ENCODE measurements at regions not wholly inside any gene's neighbourhood (a gene's known extent, or its start where the extent isn't known, plus 50 kb on each side); places are given as distances from the start of the nearest gene placed in this dataset.
"Not testable (repeated sequence)": the region's sequence is repeated elsewhere in the genome, so short reads cannot be mapped to it uniquely, and the experiment has no call there.

DNA sequence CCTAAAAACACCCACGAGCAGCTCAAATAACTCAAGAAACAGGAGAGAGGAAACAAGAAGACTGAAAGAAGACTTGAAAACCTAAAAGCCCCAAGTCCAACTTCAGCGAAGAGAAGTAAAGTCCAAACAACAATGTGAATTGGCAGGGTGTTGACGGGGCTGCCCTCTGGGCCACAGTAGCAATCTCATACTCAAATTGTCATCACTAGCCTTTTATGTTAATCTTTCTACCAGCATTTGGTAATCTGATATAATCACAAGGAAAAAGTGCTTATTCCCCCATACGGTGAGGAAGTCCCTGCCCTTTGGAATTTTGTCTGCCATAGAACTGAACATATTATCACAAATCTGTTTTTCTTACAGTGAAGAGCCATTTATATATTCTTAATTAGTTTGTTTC lies 51.5 kb upstream of the IFNE start:
- H3K36me3 ChIP-seq (ENCODE audit: control insufficient read depth, insufficient read depth, low read length), result peaks cover 3% of the 10 kb centered on the region; the same call in 1 of the 2 replicates
- H3K27me3 ChIP-seq (ENCODE audit: control insufficient read depth, insufficient read depth, low read length), result no peaks in the 10 kb centered on the region
- no peaks in the 10 kb centered on the region for H3K9me3 ChIP-seq (ENCODE audit: control insufficient read depth, insufficient read depth, low read depth, low read length)
- H3K4me1 ChIP-seq (ENCODE audit: control insufficient read depth, insufficient read depth, low read length), result no peaks in the 10 kb centered on the region
- H3K27ac ChIP-seq (ENCODE audit: low read depth, low read length), result no peak overlapping the region
- no peak overlapping the region for H3K4me3 ChIP-seq (ENCODE audit: low read depth, low read length)
- H3K9ac ChIP-seq (ENCODE audit: low read length), result no peak overlapping the region

DNA sequence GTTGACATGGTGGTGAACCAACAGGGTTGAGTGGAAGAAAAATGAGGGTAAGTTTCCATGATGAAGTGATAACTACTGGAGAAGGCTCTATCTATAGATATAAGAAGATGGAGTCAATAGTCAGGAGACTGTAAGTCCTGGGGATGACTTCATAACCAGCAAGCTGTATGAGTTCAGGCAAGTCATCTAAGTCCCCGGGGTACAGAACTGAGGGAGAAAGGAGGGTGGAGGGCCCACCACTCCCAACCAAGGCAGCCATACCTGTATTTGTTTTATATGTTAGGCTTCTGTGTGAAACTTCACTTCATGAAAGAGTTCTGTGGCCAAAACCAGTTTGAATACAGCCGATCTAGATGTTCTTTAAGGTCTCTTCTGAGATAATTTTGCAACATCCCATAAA lies 53.3 kb upstream of the IFNE start:
- no peaks in the 10 kb centered on the region; the same call in 1 of the 2 replicates for H3K36me3 ChIP-seq (ENCODE audit: control insufficient read depth, insufficient read depth, low read length)
- H3K4me1 ChIP-seq (ENCODE audit: control insufficient read depth, insufficient read depth, low read length), result no peaks in the 10 kb centered on the region
- no peak overlapping the region for H3K27ac ChIP-seq (ENCODE audit: low read depth, low read length)
- no peak overlapping the region for H3K9ac ChIP-seq (ENCODE audit: low read length)
- no peak overlapping the region for H3K4me3 ChIP-seq (ENCODE audit: low read depth, low read length)
- no peaks in the 10 kb centered on the region for H3K27me3 ChIP-seq (ENCODE audit: control insufficient read depth, insufficient read depth, low read length)
- no peaks in the 10 kb centered on the region for H3K9me3 ChIP-seq (ENCODE audit: control insufficient read depth, insufficient read depth, low read depth, low read length)

GRCh38 chr9:21542787-21543186 lies 60.7 kb upstream of the IFNE start:
- Histone ChIP-seq H3K4me3 (ENCODE audit: low read depth, low read length) (no peak overlapping the region), H3K9ac (ENCODE audit: low read length) (no peak overlapping the region), H3K27ac (ENCODE audit: low read depth, low read length) (no peak overlapping the region)

DNA sequence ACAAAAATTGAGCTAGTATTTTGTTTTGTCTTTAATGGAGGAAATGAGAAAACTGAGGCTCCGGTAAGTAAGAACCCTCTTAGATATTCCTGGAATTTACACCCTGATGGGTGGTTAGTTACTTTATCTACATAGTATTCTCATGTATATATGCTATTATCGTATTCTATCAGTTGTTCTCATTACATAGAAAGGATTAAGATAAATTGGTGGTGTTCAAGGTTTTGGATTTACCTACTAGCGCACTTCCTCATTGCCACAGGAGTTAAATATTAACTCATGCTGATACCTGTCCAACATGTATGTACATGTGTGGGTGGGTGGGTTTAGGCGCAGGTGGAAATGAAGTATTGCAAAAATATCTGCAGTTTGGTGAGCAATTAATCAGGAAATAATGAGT lies 61.1 kb upstream of the IFNE start:
- H3K9me3 ChIP-seq (ENCODE audit: control insufficient read depth, insufficient read depth, low read depth, low read length), result peaks cover 17% of the 10 kb centered on the region
- no peaks in the 10 kb centered on the region for H3K36me3 ChIP-seq (ENCODE audit: control insufficient read depth, insufficient read depth, low read length)
- H3K27ac ChIP-seq (ENCODE audit: low read depth, low read length), result peak overlapping the region; percentile 38; the same call in 1 of the 2 replicates
- H3K4me3 ChIP-seq (ENCODE audit: low read depth, low read length), result no peak overlapping the region
- H3K4me1 ChIP-seq (ENCODE audit: control insufficient read depth, insufficient read depth, low read length), result no peaks in the 10 kb centered on the region
- no peak overlapping the region for H3K9ac ChIP-seq (ENCODE audit: low read length)
- H3K27me3 ChIP-seq (ENCODE audit: control insufficient read depth, insufficient read depth, low read length), result no peaks in the 10 kb centered on the region

More at GRCh38 chr9:21542787-21543186, 60.7 kb upstream of the IFNE start:
- H3K36me3 ChIP-seq (ENCODE audit: control insufficient read depth, insufficient read depth, low read length), result no peaks in the 10 kb centered on the region
- no peaks in the 10 kb centered on the region for H3K4me1 ChIP-seq (ENCODE audit: control insufficient read depth, insufficient read depth, low read length)
- H3K9me3 ChIP-seq (ENCODE audit: control insufficient read depth, insufficient read depth, low read depth, low read length), result peaks cover 17% of the 10 kb centered on the region
- no peaks in the 10 kb centered on the region for H3K27me3 ChIP-seq (ENCODE audit: control insufficient read depth, insufficient read depth, low read length)

DNA sequence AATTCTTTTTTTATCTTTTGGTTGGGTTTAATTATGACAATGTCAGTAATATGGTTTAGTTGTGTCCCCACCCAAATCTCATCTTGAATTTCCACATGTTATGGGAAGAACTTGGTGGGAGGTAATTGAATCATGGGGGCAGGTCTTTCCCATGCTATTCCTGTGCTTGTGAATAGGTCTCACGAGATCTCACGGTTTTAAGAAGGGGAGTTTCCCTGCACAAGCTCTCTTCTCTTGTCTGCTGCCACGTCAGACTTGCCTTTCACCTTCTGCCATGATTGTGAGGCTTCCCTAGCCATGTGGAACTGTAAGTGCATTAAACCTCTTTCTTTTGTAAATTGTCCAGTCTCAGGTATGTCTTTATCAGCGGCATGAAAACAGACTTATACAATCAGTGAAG lies 61.7 kb upstream of the IFNE start:
- peaks cover 17% of the 10 kb centered on the region for H3K9me3 ChIP-seq (ENCODE audit: control insufficient read depth, insufficient read depth, low read depth, low read length)
- H3K4me1 ChIP-seq (ENCODE audit: control insufficient read depth, insufficient read depth, low read length); H3K4me3 ChIP-seq (ENCODE audit: low read depth, low read length); H3K36me3 ChIP-seq (ENCODE audit: control insufficient read depth, insufficient read depth, low read length); H3K27ac ChIP-seq (ENCODE audit: low read depth, low read length); H3K27me3 ChIP-seq (ENCODE audit: control insufficient read depth, insufficient read depth, low read length); H3K9ac ChIP-seq (ENCODE audit: low read length): not testable (repeated sequence)

DNA sequence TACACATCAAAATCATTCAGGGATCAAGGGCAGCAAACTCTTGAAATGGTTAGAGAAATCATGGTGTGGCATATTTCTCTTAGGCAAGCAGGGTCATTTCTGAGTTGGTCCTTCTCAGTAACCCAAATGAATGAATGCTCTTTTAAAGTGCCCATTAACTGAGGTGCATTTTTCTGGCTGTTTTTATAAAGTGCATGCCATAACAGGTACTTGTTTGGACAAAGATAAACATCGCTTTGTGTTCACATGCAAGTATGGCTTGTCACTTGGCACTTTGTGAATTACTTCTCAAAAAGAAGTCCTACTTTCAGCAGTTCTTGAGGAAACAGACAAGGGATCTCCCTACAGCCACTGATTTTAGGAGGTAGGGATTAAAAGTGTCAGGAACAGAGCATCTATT lies 64.8 kb upstream of the IFNE start:
- H3K9me3 ChIP-seq (ENCODE audit: control insufficient read depth, insufficient read depth, low read depth, low read length), result peaks cover 16% of the 10 kb centered on the region
- H3K36me3 ChIP-seq (ENCODE audit: control insufficient read depth, insufficient read depth, low read length), result no peaks in the 10 kb centered on the region
- no peak overlapping the region for H3K9ac ChIP-seq (ENCODE audit: low read length)
- H3K27ac ChIP-seq (ENCODE audit: low read depth, low read length), result no peak overlapping the region
- no peak overlapping the region for H3K4me3 ChIP-seq (ENCODE audit: low read depth, low read length)
- H3K27me3 ChIP-seq (ENCODE audit: control insufficient read depth, insufficient read depth, low read length), result no peaks in the 10 kb centered on the region
- peaks cover 25% of the 10 kb centered on the region; the same call in 1 of the 2 replicates for H3K4me1 ChIP-seq (ENCODE audit: control insufficient read depth, insufficient read depth, low read length)

- no peak overlapping the region for H3K4me3 ChIP-seq (ENCODE audit: low read depth, low read length)
Measured at GRCh38 chr9:21549251-21549765, 67.2 kb upstream of the IFNE start.

GRCh38 chr9:21549890-21550289 lies 67.8 kb upstream of the IFNE start:
- H3K36me3 ChIP-seq (ENCODE audit: control insufficient read depth, insufficient read depth, low read length), result no peaks in the 10 kb centered on the region
- H3K9ac ChIP-seq (ENCODE audit: low read length), result no peak overlapping the region
- H3K27me3 ChIP-seq (ENCODE audit: control insufficient read depth, insufficient read depth, low read length), result no peaks in the 10 kb centered on the region
- peaks cover 40% of the 10 kb centered on the region for H3K4me1 ChIP-seq (ENCODE audit: control insufficient read depth, insufficient read depth, low read length)
- H3K4me3 ChIP-seq (ENCODE audit: low read depth, low read length), result no peak overlapping the region
- H3K27ac ChIP-seq (ENCODE audit: low read depth, low read length), result no peak overlapping the region
- 0 out of 2 replicates have a peak, but pooled peaks cover 3% of the 10 kb centered on the region for H3K9me3 ChIP-seq (ENCODE audit: control insufficient read depth, insufficient read depth, low read depth, low read length)

More at GRCh38 chr9:21549251-21549765, 67.2 kb upstream of the IFNE start:
- H3K9me3 ChIP-seq (ENCODE audit: control insufficient read depth, insufficient read depth, low read depth, low read length), result peaks cover 8% of the 10 kb centered on the region
- no peaks in the 10 kb centered on the region for H3K27me3 ChIP-seq (ENCODE audit: control insufficient read depth, insufficient read depth, low read length)
- H3K9ac ChIP-seq (ENCODE audit: low read length), result no peak overlapping the region
- peaks cover 40% of the 10 kb centered on the region for H3K4me1 ChIP-seq (ENCODE audit: control insufficient read depth, insufficient read depth, low read length)
- no peak overlapping the region for H3K27ac ChIP-seq (ENCODE audit: low read depth, low read length)
- no peaks in the 10 kb centered on the region for H3K36me3 ChIP-seq (ENCODE audit: control insufficient read depth, insufficient read depth, low read length)

DNA sequence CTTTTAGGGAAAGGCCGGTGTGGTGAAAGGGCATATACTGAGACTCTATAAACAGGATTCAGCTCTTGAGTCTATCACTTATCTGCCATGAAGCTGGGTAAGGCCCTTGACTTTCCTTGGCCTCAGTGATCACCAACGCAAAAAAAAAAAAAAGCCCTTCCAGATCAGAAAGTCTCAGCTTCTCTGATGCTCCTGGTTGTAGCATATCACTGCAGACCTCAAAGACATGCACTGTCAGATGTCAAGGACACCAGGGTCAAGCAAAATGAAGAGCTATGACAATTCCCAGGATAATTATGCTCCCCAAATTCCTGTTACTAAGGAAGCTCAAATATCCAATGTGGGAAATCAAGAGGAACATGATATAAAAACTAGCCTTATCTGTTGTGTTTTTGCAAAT lies 68.3 kb upstream of the IFNE start:
- no peak overlapping the region for H3K27ac ChIP-seq (ENCODE audit: low read depth, low read length)
- peaks cover 40% of the 10 kb centered on the region for H3K4me1 ChIP-seq (ENCODE audit: control insufficient read depth, insufficient read depth, low read length)
- H3K4me3 ChIP-seq (ENCODE audit: low read depth, low read length), result no peak overlapping the region
- H3K9ac ChIP-seq (ENCODE audit: low read length), result no peak overlapping the region
- H3K36me3 ChIP-seq (ENCODE audit: control insufficient read depth, insufficient read depth, low read length), result no peaks in the 10 kb centered on the region
- H3K9me3 ChIP-seq (ENCODE audit: control insufficient read depth, insufficient read depth, low read depth, low read length), result 0 out of 2 replicates have a peak, but pooled peaks cover under 1% of the 10 kb centered on the region
- no peaks in the 10 kb centered on the region for H3K27me3 ChIP-seq (ENCODE audit: control insufficient read depth, insufficient read depth, low read length)

- no peaks in the 10 kb centered on the region for H3K9me3 ChIP-seq (ENCODE audit: control insufficient read depth, insufficient read depth, low read depth, low read length)
- H3K9ac ChIP-seq (ENCODE audit: low read length), result no peak overlapping the region
- no peak overlapping the region for H3K27ac ChIP-seq (ENCODE audit: low read depth, low read length)
- H3K27me3 ChIP-seq (ENCODE audit: control insufficient read depth, insufficient read depth, low read length), result no peaks in the 10 kb centered on the region
- H3K4me1 ChIP-seq (ENCODE audit: control insufficient read depth, insufficient read depth, low read length), result peaks cover 46% of the 10 kb centered on the region
- H3K36me3 ChIP-seq (ENCODE audit: control insufficient read depth, insufficient read depth, low read length), result no peaks in the 10 kb centered on the region
- no peak overlapping the region for H3K4me3 ChIP-seq (ENCODE audit: low read depth, low read length)
Measured at GRCh38 chr9:21551401-21551800, 69.3 kb upstream of the IFNE start.

- Histone ChIP-seq H3K9ac (ENCODE audit: low read length) (no peak overlapping the region), H3K4me3 (ENCODE audit: low read depth, low read length) (no peak overlapping the region), H3K4me1 (ENCODE audit: control insufficient read depth, insufficient read depth, low read length) (peaks cover 46% of the 10 kb centered on the region), H3K36me3 (ENCODE audit: control insufficient read depth, insufficient read depth, low read length) (no peaks in the 10 kb centered on the region), H3K9me3 (ENCODE audit: control insufficient read depth, insufficient read depth, low read depth, low read length) (no peaks in the 10 kb centered on the region), H3K27ac (ENCODE audit: low read depth, low read length) (no peak overlapping the region), H3K27me3 (ENCODE audit: control insufficient read depth, insufficient read depth, low read length) (no peaks in the 10 kb centered on the region)
Measured at GRCh38 chr9:21552244-21553170, 70.4 kb upstream of the IFNE start.

Data from HUES6 (cell line).